Peyer's patch (tissue), 4 donors: ENCODE measurements at regions not wholly inside any gene's neighbourhood (a gene's known extent, or its start where the extent isn't known, plus 50 kb on each side); places are given as distances from the start of the nearest gene placed in this dataset.

Experiments used
- POLR2A ChIP-seq, 2 donors: fragments of 450-650 bp; IDR thresholded peaks; one replicate each; pipeline ENCODE4 v1.5.1; 2017; ENCODE audit warnings: antibody characterized with exemption in 2 of 2, mild to moderate bottlenecking in 2 of 2, moderate library complexity in 2 of 2
- TF ChIP-seq, protein P1 (sequence below), 6 experiments: fragments of 450-650 bp in 4 of 6; fragments of 200-600 bp in 2 of 6; sonication (generic) in 1 of 6; IDR thresholded peaks; one replicate each; pipeline ENCODE4 v1.5.1; 2017 to 2019; ENCODE audit warnings: antibody characterized with exemption in 6 of 6, mild to moderate bottlenecking in 3 of 6, moderate library complexity in 1 of 6

DNA sequence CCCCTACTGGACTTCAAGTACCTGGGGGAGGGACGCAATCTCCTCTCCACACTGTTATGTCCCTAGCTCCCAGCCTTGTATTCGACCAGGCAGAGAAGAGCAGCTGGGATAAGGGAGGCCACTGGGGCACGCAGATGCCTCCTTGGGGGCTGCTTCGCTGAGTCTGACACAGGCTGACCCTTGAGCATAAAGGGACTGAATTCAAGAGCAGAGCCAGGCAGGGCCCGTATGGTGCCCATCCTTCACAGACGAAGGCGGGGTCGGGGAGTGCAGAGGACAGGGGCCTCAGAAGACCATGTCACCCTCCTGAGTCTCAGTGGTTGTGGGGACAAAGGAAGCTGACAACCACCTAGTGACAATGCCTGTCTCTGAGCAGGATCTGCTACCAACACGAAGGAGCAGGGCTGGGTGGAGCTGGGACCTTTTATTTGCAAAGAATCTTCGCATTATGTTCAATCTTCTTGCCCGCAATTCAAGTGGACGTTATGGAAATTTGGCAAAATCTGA lies 124.6 kb downstream of the TUBA3C start:
- TF ChIP-seq, protein P1, sequence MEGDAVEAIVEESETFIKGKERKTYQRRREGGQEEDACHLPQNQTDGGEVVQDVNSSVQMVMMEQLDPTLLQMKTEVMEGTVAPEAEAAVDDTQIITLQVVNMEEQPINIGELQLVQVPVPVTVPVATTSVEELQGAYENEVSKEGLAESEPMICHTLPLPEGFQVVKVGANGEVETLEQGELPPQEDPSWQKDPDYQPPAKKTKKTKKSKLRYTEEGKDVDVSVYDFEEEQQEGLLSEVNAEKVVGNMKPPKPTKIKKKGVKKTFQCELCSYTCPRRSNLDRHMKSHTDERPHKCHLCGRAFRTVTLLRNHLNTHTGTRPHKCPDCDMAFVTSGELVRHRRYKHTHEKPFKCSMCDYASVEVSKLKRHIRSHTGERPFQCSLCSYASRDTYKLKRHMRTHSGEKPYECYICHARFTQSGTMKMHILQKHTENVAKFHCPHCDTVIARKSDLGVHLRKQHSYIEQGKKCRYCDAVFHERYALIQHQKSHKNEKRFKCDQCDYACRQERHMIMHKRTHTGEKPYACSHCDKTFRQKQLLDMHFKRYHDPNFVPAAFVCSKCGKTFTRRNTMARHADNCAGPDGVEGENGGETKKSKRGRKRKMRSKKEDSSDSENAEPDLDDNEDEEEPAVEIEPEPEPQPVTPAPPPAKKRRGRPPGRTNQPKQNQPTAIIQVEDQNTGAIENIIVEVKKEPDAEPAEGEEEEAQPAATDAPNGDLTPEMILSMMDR (IDR thresholded peaks at IDR 0.05), result no peak
- TF ChIP-seq POLR2A (IDR thresholded peaks at IDR 0.05), result no peak
